Osteoblast (primary cell): ENCODE measurements at regions not wholly inside any gene's neighbourhood (a gene's known extent, or its start where the extent isn't known, plus 50 kb on each side); places are given as distances from the start of the nearest gene placed in this dataset.

Source experiments
- DNase-seq: peaks from one replicate; pipeline ENCODE4 v3.0.0; 2011; ENCODE audit warnings: low spot score, mixed read lengths; ENCODE audit not compliant: insufficient read length; ENCODE audit errors: missing footprints
- H2AFZ ChIP-seq: 2 replicates; pipeline ENCODE4 v1.6.0; 2011; ENCODE audit warnings: mild to moderate bottlenecking, low read length
- H3K27ac ChIP-seq: 2 replicates; pipeline ENCODE4 v1.5.1; 2011; ENCODE audit warnings: mild to moderate bottlenecking, low read depth, low read length, moderate library complexity
- H3K27me3 ChIP-seq: 2 replicates; pipeline ENCODE4 v1.6.0; 2012; ENCODE audit warnings: mild to moderate bottlenecking, control low read depth, inconsistent platforms, low read length, moderate library complexity; ENCODE audit not compliant: insufficient read depth
- H3K36me3 ChIP-seq: 2 replicates; pipeline ENCODE4 v1.5.1; 2011; ENCODE audit warnings: mild to moderate bottlenecking, low read length, control low read depth, moderate library complexity; ENCODE audit not compliant: insufficient read depth
- H3K4me1 ChIP-seq: 2 replicates; pipeline ENCODE4 v1.5.1; 2011; ENCODE audit warnings: mild to moderate bottlenecking, low read length, control low read depth, moderate library complexity; ENCODE audit not compliant: insufficient read depth
- H3K4me2 ChIP-seq: 2 replicates; pipeline ENCODE4 v1.6.0; 2011; ENCODE audit warnings: mild to moderate bottlenecking, low read length; ENCODE audit not compliant: insufficient read depth
- H3K4me3 ChIP-seq: fragments of 200-600 bp; sonication (generic); 3 replicates; pipeline ENCODE4 v1.5.1; 2012; ENCODE audit warnings: mild to moderate bottlenecking, low read length, inconsistent platforms; ENCODE audit not compliant: insufficient read depth
- H3K79me2 ChIP-seq: 2 replicates; pipeline ENCODE4 v1.6.0; 2012; ENCODE audit warnings: mild to moderate bottlenecking, low read length, control low read depth, inconsistent platforms; ENCODE audit not compliant: insufficient read depth
- H3K9me3 ChIP-seq: 2 replicates; pipeline ENCODE4 v1.5.1; 2011; ENCODE audit warnings: low read depth, low read length, control low read depth
- H4K20me1 ChIP-seq: 2 replicates; pipeline ENCODE4 v1.6.0; 2012; ENCODE audit warnings: mild to moderate bottlenecking, low read length, control low read depth; ENCODE audit not compliant: insufficient read depth
- TF ChIP-seq, protein P1 (sequence below): IDR thresholded peaks from 2 replicates; pipeline ENCODE4 v1.5.1; 2011; ENCODE audit warnings: mild to moderate bottlenecking, low read depth, low read length, moderate library complexity; ENCODE audit errors: extremely low read depth

DNA sequence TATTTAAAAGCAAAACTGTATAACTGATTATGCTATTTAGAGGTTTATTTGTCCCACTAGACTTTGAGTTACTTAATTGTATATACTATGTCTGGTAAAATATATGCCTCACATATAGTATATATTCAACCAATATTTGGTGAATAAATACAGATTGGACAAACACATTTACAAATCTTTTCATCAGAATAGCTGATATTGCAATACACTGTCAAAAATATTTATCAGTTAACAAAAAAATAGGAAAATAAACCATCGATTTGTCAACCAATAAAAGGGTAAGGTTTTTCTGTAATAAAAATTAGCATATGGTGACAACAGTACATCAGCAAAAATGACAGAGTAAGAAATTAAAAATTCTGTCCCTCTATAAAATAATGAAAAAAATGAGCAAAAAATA is 889.9 kb upstream of the INTU start:
- H3K36me3 ChIP-seq = no peaks in the 10 kb centered on the region
- no peaks in the 10 kb centered on the region for H3K4me1 ChIP-seq
- DNase-seq = no peak
- H3K4me2 ChIP-seq = no peak overlapping the region
- H3K27me3 ChIP-seq = no peaks in the 10 kb centered on the region
- no peak overlapping the region for H2AFZ ChIP-seq
- H3K4me3 ChIP-seq = no peak overlapping the region
- TF ChIP-seq, protein P1, sequence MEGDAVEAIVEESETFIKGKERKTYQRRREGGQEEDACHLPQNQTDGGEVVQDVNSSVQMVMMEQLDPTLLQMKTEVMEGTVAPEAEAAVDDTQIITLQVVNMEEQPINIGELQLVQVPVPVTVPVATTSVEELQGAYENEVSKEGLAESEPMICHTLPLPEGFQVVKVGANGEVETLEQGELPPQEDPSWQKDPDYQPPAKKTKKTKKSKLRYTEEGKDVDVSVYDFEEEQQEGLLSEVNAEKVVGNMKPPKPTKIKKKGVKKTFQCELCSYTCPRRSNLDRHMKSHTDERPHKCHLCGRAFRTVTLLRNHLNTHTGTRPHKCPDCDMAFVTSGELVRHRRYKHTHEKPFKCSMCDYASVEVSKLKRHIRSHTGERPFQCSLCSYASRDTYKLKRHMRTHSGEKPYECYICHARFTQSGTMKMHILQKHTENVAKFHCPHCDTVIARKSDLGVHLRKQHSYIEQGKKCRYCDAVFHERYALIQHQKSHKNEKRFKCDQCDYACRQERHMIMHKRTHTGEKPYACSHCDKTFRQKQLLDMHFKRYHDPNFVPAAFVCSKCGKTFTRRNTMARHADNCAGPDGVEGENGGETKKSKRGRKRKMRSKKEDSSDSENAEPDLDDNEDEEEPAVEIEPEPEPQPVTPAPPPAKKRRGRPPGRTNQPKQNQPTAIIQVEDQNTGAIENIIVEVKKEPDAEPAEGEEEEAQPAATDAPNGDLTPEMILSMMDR = no peak
- H3K79me2 ChIP-seq = no peaks in the 10 kb centered on the region
- no peak overlapping the region for H3K27ac ChIP-seq
- no peaks in the 10 kb centered on the region for H3K9me3 ChIP-seq
- no peaks in the 10 kb centered on the region for H4K20me1 ChIP-seq

DNA sequence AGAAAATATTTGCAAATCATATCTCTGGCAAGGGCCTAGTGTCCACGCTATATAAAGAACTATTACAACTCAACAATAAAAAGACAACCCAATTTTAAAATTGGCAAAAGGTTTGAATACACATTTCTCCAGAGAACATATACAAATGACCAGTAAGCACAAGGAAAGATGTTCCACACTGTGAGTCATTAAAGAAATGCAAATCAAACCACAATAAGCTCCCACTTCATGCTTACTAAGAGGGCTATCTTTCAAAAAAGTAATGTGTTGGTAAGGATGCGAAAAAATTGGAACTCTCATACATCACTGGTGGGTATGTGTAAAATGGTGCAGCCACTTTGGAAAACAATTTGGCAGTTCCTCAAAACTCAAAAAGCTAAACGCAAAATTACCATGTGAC is 884.0 kb upstream of the INTU start:
- Histone ChIP-seq H3K27me3 (no peaks in the 10 kb centered on the region), H2AFZ (no peak overlapping the region), H3K36me3 (no peaks in the 10 kb centered on the region), H3K4me3 (no peak overlapping the region), H4K20me1 (no peaks in the 10 kb centered on the region), H3K79me2 (no peaks in the 10 kb centered on the region), H3K4me1 (no peaks in the 10 kb centered on the region), H3K4me2 (no peak overlapping the region), H3K27ac (no peak overlapping the region), H3K9me3 (no peaks in the 10 kb centered on the region)
- TF ChIP-seq, protein P1 = no peak
- no peak for DNase-seq

- H3K4me3 ChIP-seq = no peak overlapping the region
- H3K4me1 ChIP-seq = no peaks in the 10 kb centered on the region
- TF ChIP-seq, protein P1 = no peak
- H2AFZ ChIP-seq = no peak overlapping the region
- H3K27me3 ChIP-seq = no peaks in the 10 kb centered on the region
- no peak for DNase-seq
- H3K36me3 ChIP-seq = no peaks in the 10 kb centered on the region
- H3K9me3 ChIP-seq = no peaks in the 10 kb centered on the region
- H3K4me2 ChIP-seq = no peak overlapping the region
- no peaks in the 10 kb centered on the region for H3K79me2 ChIP-seq
- H4K20me1 ChIP-seq = no peaks in the 10 kb centered on the region
- H3K27ac ChIP-seq = no peak overlapping the region
Measured at GRCh38 chr4:126750723-126751122, 882.0 kb upstream of the INTU start.

DNA sequence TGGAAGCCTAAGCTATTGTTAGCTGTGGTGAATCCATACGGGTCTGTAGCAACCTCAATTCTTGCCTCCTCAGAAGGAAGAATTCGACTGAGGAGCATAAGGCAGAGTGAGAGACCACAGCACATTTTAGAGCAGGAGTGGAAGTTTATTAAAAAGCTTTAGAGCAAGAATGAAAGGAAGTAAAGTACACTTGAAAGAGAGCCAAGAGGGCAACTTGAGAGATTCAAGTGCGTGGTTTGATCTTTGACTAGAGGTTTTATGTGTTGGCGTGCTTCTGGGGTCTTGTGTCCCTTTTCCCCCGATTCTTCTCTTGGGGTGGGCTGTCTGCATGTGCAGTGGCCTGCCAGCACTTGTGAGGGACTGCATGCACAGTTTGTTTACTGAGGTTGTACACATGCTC is 880.6 kb upstream of the INTU start:
- Histone ChIP-seq H3K9me3 (no peaks in the 10 kb centered on the region), H3K4me3 (no peak overlapping the region), H2AFZ (no peak overlapping the region), H3K27me3 (no peaks in the 10 kb centered on the region), H4K20me1 (no peaks in the 10 kb centered on the region), H3K79me2 (no peaks in the 10 kb centered on the region), H3K27ac (no peak overlapping the region), H3K4me1 (no peaks in the 10 kb centered on the region), H3K4me2 (no peak overlapping the region), H3K36me3 (no peaks in the 10 kb centered on the region)
- TF ChIP-seq, protein P1 = no peak
- DNase-seq = no peak
